Esophagus squamous epithelium (tissue), 4 donors: ENCODE measurements at regions not wholly inside any gene's neighbourhood (a gene's known extent, or its start where the extent isn't known, plus 50 kb on each side); places are given as distances from the start of the nearest gene placed in this dataset.

Source experiments
- CTCF ChIP-seq, 6 experiments: fragments of 450-650 bp in 4 of 6; fragments of 200-600 bp in 2 of 6; sonication (generic) in 2 of 6; IDR thresholded peaks; one replicate each; pipeline ENCODE4 v1.5.1; 2016 to 2019; ENCODE audit warnings: antibody characterized with exemption in 6 of 6, mild to moderate bottlenecking in 4 of 6, moderate library complexity in 4 of 6
- POLR2A ChIP-seq, 4 donors: fragments of 450-650 bp; IDR thresholded peaks; one replicate each; pipeline ENCODE4 v1.6.1; 2017; ENCODE audit warnings: antibody characterized with exemption in 4 of 4, mild to moderate bottlenecking in 4 of 4, moderate library complexity in 3 of 4

GRCh38 chr3:87335931-87336330 is 59.5 kb upstream of the POU1F1 start:
- no peak for TF ChIP-seq CTCF (IDR thresholded peaks at IDR 0.05)
- no peak for TF ChIP-seq POLR2A (IDR thresholded peaks at IDR 0.05)
